ENCODE measurements at regions not wholly inside any gene's neighbourhood (a gene's known extent, or its start where the extent isn't known, plus 50 kb on each side); places are given as distances from the start of the nearest gene placed in this dataset.

DNA sequence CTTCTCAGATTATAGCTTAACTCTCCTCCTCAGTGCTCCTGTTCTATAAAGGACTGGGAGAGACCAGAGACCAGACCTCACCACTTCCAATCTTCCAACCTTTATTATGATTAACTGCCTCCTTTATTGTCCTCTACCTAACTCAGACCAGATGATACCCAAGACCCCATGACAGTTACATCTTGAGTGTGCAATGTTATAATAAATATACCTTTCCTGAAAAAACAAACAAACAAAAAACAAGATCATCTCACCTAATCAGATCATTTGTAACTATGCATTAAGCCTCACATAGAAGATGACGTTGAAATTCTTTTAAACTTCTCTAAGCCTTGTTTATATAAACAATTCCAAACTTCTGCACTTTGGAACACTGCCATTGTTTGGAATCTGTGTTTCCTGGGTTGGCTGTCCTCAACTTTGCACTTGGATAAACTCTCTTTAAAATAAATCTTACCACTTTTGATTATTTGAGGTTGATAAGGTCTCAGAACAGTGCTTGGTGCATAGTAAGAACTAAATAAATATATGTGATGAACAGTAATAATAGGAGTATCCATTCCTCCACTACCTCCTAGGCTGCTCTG lies 342.7 kb downstream of the TDRD15 start:
- DNase-seq (ENCODE audit: low read depth) = no peak
- no peak overlapping the region for H3K4me3 ChIP-seq (ENCODE audit: low read length)

DNA sequence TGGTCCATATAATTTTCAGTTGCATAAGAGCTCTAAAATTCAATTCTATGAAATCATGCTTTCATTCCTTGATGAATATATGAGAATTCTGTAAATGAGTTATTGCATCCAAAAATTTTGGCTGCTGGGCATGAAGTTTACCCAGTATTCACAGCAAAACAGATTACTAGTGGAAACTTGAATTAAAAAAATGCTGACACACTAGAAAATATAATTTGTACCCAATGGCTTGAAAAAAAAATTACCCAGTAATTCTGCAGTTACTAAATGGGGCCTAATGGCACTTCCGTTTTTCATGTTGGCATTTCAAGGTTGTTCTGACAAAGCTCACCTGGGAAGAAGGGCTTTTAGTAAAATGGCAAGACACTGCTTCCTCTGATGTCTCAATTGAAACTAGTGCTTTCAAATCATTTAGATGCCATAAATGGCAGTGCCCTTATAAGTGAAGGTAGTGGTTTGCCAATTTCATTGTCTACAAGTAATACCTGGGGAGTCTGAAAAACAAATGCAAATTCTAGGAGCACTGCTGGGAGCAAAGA lies 343.6 kb downstream of the TDRD15 start:
- no peak overlapping the region for H3K4me3 ChIP-seq (ENCODE audit: low read length)
- no peak for DNase-seq (ENCODE audit: low read depth)
- TF ChIP-seq, protein P1, sequence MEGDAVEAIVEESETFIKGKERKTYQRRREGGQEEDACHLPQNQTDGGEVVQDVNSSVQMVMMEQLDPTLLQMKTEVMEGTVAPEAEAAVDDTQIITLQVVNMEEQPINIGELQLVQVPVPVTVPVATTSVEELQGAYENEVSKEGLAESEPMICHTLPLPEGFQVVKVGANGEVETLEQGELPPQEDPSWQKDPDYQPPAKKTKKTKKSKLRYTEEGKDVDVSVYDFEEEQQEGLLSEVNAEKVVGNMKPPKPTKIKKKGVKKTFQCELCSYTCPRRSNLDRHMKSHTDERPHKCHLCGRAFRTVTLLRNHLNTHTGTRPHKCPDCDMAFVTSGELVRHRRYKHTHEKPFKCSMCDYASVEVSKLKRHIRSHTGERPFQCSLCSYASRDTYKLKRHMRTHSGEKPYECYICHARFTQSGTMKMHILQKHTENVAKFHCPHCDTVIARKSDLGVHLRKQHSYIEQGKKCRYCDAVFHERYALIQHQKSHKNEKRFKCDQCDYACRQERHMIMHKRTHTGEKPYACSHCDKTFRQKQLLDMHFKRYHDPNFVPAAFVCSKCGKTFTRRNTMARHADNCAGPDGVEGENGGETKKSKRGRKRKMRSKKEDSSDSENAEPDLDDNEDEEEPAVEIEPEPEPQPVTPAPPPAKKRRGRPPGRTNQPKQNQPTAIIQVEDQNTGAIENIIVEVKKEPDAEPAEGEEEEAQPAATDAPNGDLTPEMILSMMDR (IDR thresholded peaks at IDR 0.05; ENCODE audit: insufficient read depth, low read depth, low read length, missing control alignments) = no peak

More for the DNA sequence above, 342.7 kb downstream of the TDRD15 start:
- TF ChIP-seq, protein P1 (IDR thresholded peaks at IDR 0.05; ENCODE audit: insufficient read depth, low read depth, low read length, missing control alignments) = no peak

DNA sequence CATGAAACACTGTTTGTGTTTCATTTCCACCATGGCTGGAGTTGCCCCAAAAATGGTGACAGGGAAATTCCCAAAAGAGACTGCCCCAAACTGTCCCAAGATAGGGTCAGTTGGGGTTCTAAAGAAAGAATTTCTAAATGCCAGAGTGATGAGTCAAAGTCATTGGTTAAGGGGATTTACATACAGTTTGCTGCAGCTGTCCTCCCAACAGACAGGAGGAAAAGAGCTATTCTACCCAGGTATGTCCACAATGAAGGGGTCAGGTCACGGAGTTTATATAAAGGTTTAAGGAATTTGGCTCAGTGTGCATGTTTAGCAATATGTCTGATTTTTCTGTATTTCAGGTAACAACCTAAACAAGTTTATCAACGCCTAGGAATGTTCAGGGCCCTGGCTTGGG lies 344.1 kb downstream of the TDRD15 start:
- H3K4me3 ChIP-seq (ENCODE audit: low read length) = no peak overlapping the region
- TF ChIP-seq, protein P1 (IDR thresholded peaks at IDR 0.05; ENCODE audit: insufficient read depth, low read depth, low read length, missing control alignments) = no peak
- DNase-seq (ENCODE audit: low read depth) = no peak

DNA sequence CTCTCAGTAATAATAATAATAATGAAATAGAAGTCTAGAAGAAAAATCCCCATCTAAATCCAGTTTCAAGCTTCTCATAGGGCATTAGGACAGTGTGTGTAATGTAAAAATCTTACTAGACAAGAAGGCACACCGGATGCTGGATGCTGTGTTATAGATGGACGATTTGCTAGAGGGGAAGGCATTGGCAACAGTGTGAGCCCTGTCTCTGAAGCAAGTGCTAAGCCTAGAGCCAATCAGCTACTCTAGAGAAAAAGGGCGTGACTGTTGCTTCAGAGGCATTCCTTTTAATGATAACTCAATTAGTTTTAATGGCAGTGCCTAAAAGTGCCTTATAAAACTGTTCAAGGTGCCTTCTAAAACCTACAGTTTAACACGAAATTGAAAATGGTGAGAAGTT lies 344.9 kb downstream of the TDRD15 start:
- no peak overlapping the region for H3K4me3 ChIP-seq (ENCODE audit: low read length)
- no peak for DNase-seq (ENCODE audit: low read depth)
- TF ChIP-seq, protein P1 (IDR thresholded peaks at IDR 0.05; ENCODE audit: insufficient read depth, low read depth, low read length, missing control alignments) = no peak

DNA sequence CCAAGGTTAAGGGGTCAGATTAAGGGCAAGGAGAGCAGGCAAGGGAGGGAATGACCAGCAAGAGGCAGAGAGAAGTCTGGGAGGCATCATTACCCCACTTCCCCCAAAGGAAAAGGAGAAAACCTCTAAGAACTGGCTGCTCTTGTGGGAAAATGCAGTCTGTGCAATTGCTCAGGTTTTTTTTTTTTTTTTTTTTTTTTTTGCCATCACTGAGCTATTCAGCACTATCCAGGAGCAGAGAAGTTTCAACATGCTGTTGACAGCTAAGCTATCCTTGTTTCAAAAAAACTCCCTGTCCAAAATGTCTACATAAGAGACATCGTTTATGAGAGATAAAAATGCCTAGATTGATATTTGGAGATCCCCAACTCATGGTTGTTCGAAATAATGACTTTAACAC lies 345.4 kb downstream of the TDRD15 start:
- no peak overlapping the region for H3K4me3 ChIP-seq (ENCODE audit: low read length)
- TF ChIP-seq, protein P1 (IDR thresholded peaks at IDR 0.05; ENCODE audit: insufficient read depth, low read depth, low read length, missing control alignments) = no peak
- DNase-seq (ENCODE audit: low read depth) = no peak

DNA sequence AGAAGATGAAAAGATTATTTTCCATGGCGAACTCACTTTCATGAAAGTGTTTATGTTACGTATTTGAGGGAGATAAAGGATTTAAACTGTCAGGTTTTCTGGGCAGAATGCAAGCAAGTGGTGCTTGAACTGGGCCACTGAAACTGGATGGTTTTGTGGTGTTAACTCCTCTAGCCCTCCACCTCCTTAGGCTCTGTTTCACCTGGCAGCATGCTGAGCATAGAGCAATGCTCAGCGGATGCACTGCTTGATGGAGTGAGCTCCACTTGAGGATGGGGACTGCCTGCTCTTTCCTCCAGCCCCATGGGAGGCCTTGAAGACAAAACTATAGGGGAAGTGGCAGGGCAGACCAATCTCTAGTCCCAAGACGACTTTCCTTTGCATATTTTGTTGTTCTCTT lies 345.8 kb downstream of the TDRD15 start:
- DNase-seq (ENCODE audit: low read depth) = no peak
- TF ChIP-seq, protein P1 (IDR thresholded peaks at IDR 0.05; ENCODE audit: insufficient read depth, low read depth, low read length, missing control alignments) = no peak

DNA sequence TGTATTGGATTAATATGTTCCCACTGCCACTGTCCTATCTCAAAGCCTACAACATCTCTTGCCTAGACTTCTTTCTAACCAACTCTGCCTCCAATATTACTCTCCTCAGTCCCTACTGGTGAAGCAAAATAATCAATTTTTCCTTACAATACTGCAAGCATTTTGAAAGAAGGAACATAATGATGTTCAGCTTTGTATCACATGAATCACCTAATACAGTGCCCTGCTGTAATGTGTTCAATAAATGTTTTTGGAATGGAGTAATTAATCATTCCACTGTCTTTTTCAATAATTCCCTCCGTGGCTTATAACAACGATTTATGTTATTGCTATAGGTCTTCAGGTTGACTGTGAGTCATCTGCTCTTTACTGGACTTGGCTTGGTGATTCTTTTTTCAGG lies 356.4 kb downstream of the TDRD15 start:
- H3K4me3 ChIP-seq (ENCODE audit: low read length) = no peak overlapping the region
- TF ChIP-seq, protein P1 (IDR thresholded peaks at IDR 0.05; ENCODE audit: insufficient read depth, low read depth, low read length, missing control alignments) = no peak
- DNase-seq (ENCODE audit: low read depth) = no peak

More for the DNA sequence above, 345.8 kb downstream of the TDRD15 start:
- no peak overlapping the region for H3K4me3 ChIP-seq (ENCODE audit: low read length)

Measured in epithelial cell of esophagus (primary cell).